Midbrain (tissue), 1 donor: ENCODE measurements at regions not wholly inside any gene's neighbourhood (a gene's known extent, or its start where the extent isn't known, plus 50 kb on each side); places are given as distances from the start of the nearest gene placed in this dataset.

Experiments used
- DNase-seq: peaks from one replicate; lab custom pipeline; 2025; lab: John Stamatoyannopoulos, UW

DNA sequence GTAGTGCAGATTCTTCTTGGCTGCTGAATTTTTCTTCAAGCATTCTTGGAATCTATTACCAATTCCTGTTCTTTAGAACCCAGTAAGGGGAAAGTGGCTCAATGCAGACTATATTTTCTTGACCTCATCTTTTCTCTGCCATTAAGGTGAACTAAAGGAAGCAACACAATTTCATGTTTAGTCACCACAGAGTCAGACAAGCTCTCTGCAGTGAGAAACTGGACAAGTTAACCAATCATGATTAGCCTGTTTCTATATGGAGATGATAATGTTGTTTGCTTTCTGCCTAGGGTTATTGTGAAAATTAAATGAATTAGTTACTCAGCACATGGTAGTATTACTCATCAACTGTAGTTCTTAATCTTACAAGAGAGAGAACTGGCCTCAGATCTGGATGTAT, 1075.1 kb downstream of the AGBL1 start:
- no peak for DNase-seq

GRCh38 chr15:87151202-87151748, 1071.6 kb downstream of the AGBL1 start:
- no peak for DNase-seq

DNA sequence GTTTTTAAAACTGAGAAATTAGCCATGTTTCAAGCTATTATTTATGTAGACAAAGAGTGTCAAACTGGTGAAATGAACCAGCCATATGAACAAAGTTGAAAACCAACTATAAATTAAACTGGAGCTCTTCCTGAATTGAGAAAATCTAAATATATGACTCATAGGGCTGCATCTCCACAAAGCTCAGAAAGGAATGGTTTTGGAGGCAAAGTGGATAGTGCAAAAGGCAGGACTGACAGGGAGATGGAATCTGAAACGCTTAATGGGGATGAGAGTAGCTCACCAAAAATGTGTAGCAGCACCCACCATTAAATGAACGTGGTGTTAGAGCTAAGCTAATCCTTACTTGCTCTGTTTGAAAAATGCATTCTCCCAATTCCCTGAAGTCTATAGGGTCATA, 1066.0 kb downstream of the AGBL1 start:
- DNase-seq = no peak

DNA sequence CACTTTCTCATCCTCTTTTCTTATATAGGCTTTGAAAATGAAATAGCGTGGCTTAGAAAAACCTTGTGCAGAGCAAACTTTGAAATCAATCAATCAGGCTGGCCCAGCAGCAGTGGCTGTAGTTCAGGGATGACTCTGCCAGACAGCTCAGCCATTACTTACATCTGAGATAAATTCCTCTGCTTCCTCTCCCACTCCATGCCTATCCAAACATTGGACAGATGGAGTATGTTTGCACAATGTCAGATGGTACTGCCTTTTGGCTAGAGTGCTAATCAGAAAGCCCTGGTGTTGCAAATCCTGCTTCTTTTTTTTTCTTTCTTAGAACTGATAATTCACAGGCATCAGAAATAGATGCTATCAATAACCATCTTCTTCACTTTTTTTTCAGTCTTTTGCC, 1065.1 kb downstream of the AGBL1 start:
- no peak for DNase-seq

DNA sequence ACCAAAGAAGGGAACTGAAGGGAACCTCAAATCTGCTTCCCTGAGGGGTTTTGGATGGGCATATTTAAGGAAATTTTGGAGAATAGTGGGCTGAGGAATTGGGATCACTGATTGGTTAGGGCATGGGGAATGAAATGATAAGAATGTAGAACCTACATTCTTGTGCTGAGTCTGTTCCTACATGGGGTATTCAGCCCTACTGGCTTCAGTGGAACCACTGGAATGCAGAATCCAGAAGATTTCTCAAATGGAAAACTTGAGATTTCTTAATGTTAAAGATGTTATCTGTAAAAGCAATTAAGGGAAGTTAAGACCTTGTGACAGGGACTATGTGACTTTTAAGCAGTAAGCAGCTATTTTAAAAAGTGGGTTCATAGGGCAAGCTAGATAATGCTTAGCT, 1062.4 kb downstream of the AGBL1 start:
- no peak for DNase-seq

- no peak for DNase-seq
Measured at GRCh38 chr15:87135109-87135508, 1055.4 kb downstream of the AGBL1 start.

GRCh38 chr15:87133704-87134103, 1054.0 kb downstream of the AGBL1 start:
- DNase-seq = no peak

GRCh38 chr15:87131067-87131466, 1051.4 kb downstream of the AGBL1 start:
- no peak for DNase-seq

GRCh38 chr15:87129916-87130315, 1050.2 kb downstream of the AGBL1 start:
- no peak for DNase-seq

GRCh38 chr15:87123676-87124382, 1044.2 kb downstream of the AGBL1 start:
- no peak for DNase-seq

GRCh38 chr15:87121336-87121735, 1041.7 kb downstream of the AGBL1 start:
- no peak for DNase-seq

- no peak for DNase-seq
Measured at GRCh38 chr15:87120555-87120954, 1040.9 kb downstream of the AGBL1 start.

DNA sequence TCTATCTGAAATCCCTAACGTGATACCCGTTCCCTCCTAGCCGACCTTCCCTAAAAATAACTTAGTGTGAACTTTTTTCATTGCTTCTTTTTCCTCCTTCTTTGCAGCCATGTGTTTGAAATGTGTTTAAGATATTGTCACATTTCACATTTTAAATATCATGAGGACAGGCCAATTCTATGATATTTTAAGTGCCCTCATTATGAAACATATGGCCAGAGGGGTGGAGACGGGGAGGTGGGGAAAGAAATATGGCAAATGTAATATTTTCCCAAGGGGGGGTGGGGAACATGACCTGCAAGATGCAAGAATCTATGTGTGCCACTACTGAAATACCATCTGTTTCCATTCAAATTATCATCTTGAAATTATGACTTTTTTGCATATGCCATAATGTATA, 1039.2 kb downstream of the AGBL1 start:
- no peak for DNase-seq

DNA sequence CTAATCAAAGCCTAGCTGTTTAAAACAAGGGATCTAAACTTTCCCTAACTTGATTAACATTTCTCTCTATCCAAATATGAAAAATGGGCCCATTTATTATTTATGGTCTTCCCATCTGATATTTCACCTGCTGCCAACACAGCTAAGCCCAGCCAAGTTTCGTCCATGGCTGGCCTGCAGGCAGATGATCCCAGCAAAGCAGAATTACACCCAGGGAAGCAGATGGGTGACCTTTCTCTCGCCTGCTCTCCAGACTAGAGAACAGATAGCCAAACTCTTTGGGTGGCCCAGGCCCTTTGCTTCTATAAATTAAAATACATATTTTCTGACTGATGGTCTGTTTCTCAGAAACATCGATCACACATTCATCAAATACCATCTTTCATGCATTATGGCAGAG, 1038.8 kb downstream of the AGBL1 start:
- no peak for DNase-seq

DNA sequence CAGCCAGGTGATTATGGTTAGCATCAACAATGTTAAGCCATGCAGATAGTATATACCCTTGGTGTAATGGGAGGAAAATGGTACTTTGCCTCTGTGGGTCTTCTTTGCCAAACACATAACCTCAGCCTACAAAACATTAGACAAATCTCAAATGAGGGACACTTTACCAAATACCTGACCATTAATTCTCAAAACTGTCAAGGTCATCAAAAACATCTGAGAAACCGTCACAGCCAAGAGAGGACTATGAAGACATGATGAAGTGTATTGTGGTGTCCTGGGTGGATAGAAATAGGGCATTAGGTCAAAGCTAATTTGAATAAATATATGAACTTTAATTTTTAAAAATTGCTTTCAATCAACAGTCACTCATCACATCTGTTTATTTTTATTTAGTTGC, 1036.1 kb downstream of the AGBL1 start:
- DNase-seq = no peak

GRCh38 chr15:87099916-87100315, 1020.2 kb downstream of the AGBL1 start:
- no peak for DNase-seq

- DNase-seq = no peak
Measured at GRCh38 chr15:87089551-87089950, 1009.9 kb downstream of the AGBL1 start.

GRCh38 chr15:87083201-87083600, 1003.5 kb downstream of the AGBL1 start:
- no peak for DNase-seq

DNA sequence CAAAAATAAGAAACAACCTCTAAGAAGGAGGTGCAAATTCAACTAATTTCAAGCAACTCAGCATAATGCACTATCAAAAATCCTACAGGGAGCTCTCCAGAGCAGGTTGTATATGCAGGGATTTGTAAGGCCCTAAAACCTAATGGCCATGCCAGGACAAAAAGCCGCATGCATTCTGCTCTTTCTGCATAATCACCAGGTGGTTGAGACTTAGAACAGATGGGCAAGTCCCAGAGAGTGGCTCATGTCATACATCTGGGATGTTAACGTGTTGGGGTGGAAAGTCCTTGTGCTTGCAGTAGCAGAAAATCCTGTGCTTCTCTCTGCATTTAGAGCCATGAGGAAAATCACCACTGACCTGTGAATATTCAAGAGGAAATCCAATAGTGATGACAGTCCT, 1002.9 kb downstream of the AGBL1 start:
- no peak for DNase-seq

GRCh38 chr15:87080547-87080946, 1000.9 kb downstream of the AGBL1 start:
- no peak for DNase-seq
